Tibial nerve (tissue), 4 donors: ENCODE measurements at regions not wholly inside any gene's neighbourhood (a gene's known extent, or its start where the extent isn't known, plus 50 kb on each side); places are given as distances from the start of the nearest gene placed in this dataset.

Source experiments
- EP300 ChIP-seq, 2 donors: sonication (generic); formaldehyde crosslinking; IDR thresholded peaks; one replicate each; pipeline ENCODE4 v1.6.1; 2017; ENCODE audit warnings: antibody characterized with exemption in 2 of 2, mild to moderate bottlenecking in 1 of 2
- POLR2A ChIP-seq, 2 donors: fragments of 450-650 bp; IDR thresholded peaks; one replicate each; pipeline ENCODE4 v1.6.1; 2017; ENCODE audit warnings: antibody characterized with exemption in 2 of 2, mild to moderate bottlenecking in 2 of 2, moderate library complexity in 2 of 2
- TF ChIP-seq, protein P1 (sequence below), 5 experiments: fragments of 200-600 bp in 3 of 5; fragments of 450-650 bp in 2 of 5; sonication (generic) in 3 of 5; IDR thresholded peaks; one replicate each; pipeline ENCODE4 v1.5.1; 2016 to 2019; ENCODE audit warnings: antibody characterized with exemption in 5 of 5, mild to moderate bottlenecking in 3 of 5, moderate library complexity in 2 of 5

DNA sequence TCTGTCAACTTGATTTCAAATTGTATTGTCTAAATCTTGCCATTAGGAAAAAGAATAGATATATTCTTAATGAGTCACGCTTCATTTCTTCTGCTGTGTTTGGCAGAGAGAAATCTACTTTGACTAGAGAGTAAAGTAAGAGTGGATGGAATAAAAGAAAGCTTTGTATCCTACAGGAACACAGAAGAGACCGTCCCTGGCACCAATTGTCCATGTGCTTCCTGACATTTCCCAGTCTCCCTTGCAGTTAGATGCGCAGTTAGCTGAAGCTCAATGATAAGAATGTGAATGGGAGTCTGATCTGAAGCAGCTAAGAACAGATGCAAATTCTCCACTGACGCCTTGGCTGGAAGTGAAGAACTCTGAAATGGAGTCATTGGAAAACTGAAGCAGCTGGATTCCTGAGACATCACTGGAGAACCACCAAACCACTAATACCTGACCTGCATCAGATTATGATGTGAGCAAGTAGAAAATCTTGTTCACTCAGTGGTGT, 528.2 kb upstream of the MARCKS start:
- TF ChIP-seq, protein P1, sequence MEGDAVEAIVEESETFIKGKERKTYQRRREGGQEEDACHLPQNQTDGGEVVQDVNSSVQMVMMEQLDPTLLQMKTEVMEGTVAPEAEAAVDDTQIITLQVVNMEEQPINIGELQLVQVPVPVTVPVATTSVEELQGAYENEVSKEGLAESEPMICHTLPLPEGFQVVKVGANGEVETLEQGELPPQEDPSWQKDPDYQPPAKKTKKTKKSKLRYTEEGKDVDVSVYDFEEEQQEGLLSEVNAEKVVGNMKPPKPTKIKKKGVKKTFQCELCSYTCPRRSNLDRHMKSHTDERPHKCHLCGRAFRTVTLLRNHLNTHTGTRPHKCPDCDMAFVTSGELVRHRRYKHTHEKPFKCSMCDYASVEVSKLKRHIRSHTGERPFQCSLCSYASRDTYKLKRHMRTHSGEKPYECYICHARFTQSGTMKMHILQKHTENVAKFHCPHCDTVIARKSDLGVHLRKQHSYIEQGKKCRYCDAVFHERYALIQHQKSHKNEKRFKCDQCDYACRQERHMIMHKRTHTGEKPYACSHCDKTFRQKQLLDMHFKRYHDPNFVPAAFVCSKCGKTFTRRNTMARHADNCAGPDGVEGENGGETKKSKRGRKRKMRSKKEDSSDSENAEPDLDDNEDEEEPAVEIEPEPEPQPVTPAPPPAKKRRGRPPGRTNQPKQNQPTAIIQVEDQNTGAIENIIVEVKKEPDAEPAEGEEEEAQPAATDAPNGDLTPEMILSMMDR (IDR thresholded peaks at IDR 0.05) = no peak
- TF ChIP-seq POLR2A (IDR thresholded peaks at IDR 0.05) (no peak), EP300 (IDR thresholded peaks at IDR 0.05) (no peak)
